Natural killer cell (primary cell): ENCODE measurements at regions not wholly inside any gene's neighbourhood (a gene's known extent, or its start where the extent isn't known, plus 50 kb on each side); places are given as distances from the start of the nearest gene placed in this dataset.

ENCODE experiments used
- ATAC-seq, 3 donors: fragments of 150-1000 bp in 2 of 3; fragments of 200-7000 bp in 1 of 3; cut with Tn5 transposase; 1 replicate in 1 of 3; 2 replicates in 2 of 3; pipeline ENCODE4 v1.10.0; 2021; ENCODE audit warnings: mild to moderate bottlenecking in 2 of 3, moderate library complexity in 2 of 3
- DNase-seq, 2 donors: peaks; one replicate each; pipeline versions ENCODE4 v3.0.0 to v3.0.0-alpha.2; 2013 to 2021; ENCODE audit warnings: mixed read lengths in 1 of 2
- H3K27ac ChIP-seq: one replicate; pipeline ENCODE4 v1.5.1; 2013; ENCODE audit warnings: mild to moderate bottlenecking, low read length
- H3K27me3 ChIP-seq: one replicate; pipeline ENCODE4 v1.6.1; 2013; ENCODE audit warnings: low read length; ENCODE audit not compliant: control insufficient read depth, insufficient read depth
- H3K36me3 ChIP-seq: one replicate; pipeline ENCODE4 v1.6.1; 2013; ENCODE audit warnings: low read length; ENCODE audit not compliant: control insufficient read depth, insufficient read depth
- H3K4me1 ChIP-seq: one replicate; pipeline ENCODE4 v1.6.1; 2013; ENCODE audit warnings: low read length; ENCODE audit not compliant: control insufficient read depth, insufficient read depth
- H3K4me3 ChIP-seq: one replicate; pipeline ENCODE4 v1.5.1; 2013; ENCODE audit warnings: low read length
- H3K9me3 ChIP-seq: one replicate; pipeline ENCODE4 v1.6.1; 2013; ENCODE audit warnings: low read length; ENCODE audit not compliant: control insufficient read depth, insufficient read depth
- H3K27ac Mint-ChIP-seq, 2 donors: one replicate each; pipeline ENCODE4 v1.8.0; 2022; ENCODE audit warnings: mild to moderate bottlenecking in 2 of 2, mixed read lengths in 2 of 2, moderate library complexity in 1 of 2
- H3K27me3 Mint-ChIP-seq, 2 donors: one replicate each; pipeline ENCODE4 v1.8.0; 2022; ENCODE audit warnings: low read depth in 2 of 2, mixed read lengths in 2 of 2
- H3K36me3 Mint-ChIP-seq: one replicate; pipeline ENCODE4 v1.8.0; 2022; ENCODE audit warnings: mixed read lengths
- H3K4me1 Mint-ChIP-seq, 2 donors: one replicate each; pipeline ENCODE4 v1.8.0; 2022; ENCODE audit warnings: mixed read lengths in 2 of 2
- H3K4me3 Mint-ChIP-seq: one replicate; pipeline ENCODE4 v1.8.0; 2022; ENCODE audit warnings: mild to moderate bottlenecking, moderate library complexity, mixed read lengths
- H3K9me3 Mint-ChIP-seq, 2 donors: one replicate each; pipeline ENCODE4 v1.8.0; 2022; ENCODE audit warnings: mixed read lengths in 2 of 2
- WGBS: methylation state at CpG from one replicate; pipeline ENCODE4 v1.1.7; 2013; ENCODE audit warnings: missing lambda C conversion rate; ENCODE audit not compliant: insufficient coverage; 5-methylcytosine and 5-hydroxymethylcytosine counted together
- intact Hi-C: fragments of 100-400 bp; cut with micrococcal nuclease; formaldehyde crosslinking; loops from one replicate; pipeline ENCODE4 v1.14.2; 2022
- TF ChIP-seq, protein P1 (sequence below): fragments of 200-600 bp; IDR thresholded peaks from one replicate; pipeline ENCODE4 v1.8.0; 2022; ENCODE audit warnings: antibody characterized with exemption

DNA sequence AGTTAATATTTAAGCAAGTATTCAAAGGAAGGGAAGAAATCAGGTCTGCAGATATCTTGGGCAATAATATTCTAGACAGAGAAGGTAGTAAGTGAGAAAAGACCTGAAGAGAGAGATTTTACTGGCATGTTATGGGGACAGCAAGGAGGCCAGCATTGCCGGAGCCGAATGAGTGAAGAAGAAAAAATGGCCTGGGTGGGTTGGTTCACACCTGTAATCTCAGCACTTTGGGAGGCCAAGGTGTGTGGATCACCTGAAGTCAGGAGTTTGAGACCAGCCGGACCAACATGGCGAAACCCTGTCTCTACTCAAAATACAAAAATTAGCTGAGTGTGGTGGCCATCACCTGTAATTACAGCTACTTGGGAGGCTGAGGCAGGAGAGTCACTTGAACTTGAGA, 164.7 kb downstream of the VGLL3 start:
- DNase-seq (no peak), ATAC-seq (no peak)
- Mint-ChIP-seq H3K9me3 (peaks cover 11 to 25% of the 10 kb centered on the region in 2 donors), H3K4me3 (no peak overlapping the region), H3K36me3 (no peaks in the 10 kb centered on the region), H3K27ac (no peak overlapping the region), H3K4me1 (no peaks in the 10 kb centered on the region), H3K27me3 (no peaks in the 10 kb centered on the region)
- H3K4me3 ChIP-seq = no peak overlapping the region
- no peaks in the 10 kb centered on the region for H3K4me1 ChIP-seq
- H3K36me3 ChIP-seq = no peaks in the 10 kb centered on the region
- no peaks in the 10 kb centered on the region for H3K27me3 ChIP-seq
- TF ChIP-seq, protein P1, sequence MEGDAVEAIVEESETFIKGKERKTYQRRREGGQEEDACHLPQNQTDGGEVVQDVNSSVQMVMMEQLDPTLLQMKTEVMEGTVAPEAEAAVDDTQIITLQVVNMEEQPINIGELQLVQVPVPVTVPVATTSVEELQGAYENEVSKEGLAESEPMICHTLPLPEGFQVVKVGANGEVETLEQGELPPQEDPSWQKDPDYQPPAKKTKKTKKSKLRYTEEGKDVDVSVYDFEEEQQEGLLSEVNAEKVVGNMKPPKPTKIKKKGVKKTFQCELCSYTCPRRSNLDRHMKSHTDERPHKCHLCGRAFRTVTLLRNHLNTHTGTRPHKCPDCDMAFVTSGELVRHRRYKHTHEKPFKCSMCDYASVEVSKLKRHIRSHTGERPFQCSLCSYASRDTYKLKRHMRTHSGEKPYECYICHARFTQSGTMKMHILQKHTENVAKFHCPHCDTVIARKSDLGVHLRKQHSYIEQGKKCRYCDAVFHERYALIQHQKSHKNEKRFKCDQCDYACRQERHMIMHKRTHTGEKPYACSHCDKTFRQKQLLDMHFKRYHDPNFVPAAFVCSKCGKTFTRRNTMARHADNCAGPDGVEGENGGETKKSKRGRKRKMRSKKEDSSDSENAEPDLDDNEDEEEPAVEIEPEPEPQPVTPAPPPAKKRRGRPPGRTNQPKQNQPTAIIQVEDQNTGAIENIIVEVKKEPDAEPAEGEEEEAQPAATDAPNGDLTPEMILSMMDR = no peak
- WGBS = 95% methylated on average over 4 of the region's 4 CpGs
- H3K9me3 ChIP-seq = no peaks in the 10 kb centered on the region
- no peak overlapping the region for H3K27ac ChIP-seq
- intact Hi-C loops = no loop called here

DNA sequence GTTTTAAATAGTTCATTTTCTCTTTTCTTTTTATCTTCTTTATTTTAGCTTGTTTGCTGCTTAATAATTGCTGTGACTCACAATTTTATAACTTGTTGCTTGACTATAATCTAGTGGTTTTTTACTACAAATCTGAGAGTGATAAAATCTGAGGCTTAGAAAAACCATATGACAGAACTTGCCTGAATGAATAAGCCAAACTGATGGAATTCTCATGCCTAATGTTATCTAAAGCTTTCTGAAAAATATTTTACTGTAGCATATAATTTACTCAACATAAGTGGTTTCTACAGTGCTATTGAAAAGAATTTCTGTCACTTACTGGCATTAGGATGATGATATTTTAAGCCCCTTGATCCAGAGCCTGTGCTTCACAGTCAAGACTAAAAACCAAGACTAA, 175.1 kb downstream of the VGLL3 start:
- no peaks in the 10 kb centered on the region for H3K4me1 Mint-ChIP-seq
- Histone ChIP-seq H3K36me3 (no peaks in the 10 kb centered on the region), H3K4me1 (no peaks in the 10 kb centered on the region), H3K27me3 (no peaks in the 10 kb centered on the region), H3K27ac (no peak overlapping the region), H3K4me3 (no peak overlapping the region), H3K9me3 (no peaks in the 10 kb centered on the region)
- ATAC-seq = no peak
- H3K4me3 Mint-ChIP-seq = no peak overlapping the region
- no peaks in the 10 kb centered on the region for H3K36me3 Mint-ChIP-seq
- no peaks in the 10 kb centered on the region for H3K27me3 Mint-ChIP-seq
- intact Hi-C loops = no loop called here
- TF ChIP-seq, protein P1 = no peak
- DNase-seq = no peak
- H3K9me3 Mint-ChIP-seq = peaks cover 6 to 9% of the 10 kb centered on the region in 2 donors
- no peak overlapping the region for H3K27ac Mint-ChIP-seq

DNA sequence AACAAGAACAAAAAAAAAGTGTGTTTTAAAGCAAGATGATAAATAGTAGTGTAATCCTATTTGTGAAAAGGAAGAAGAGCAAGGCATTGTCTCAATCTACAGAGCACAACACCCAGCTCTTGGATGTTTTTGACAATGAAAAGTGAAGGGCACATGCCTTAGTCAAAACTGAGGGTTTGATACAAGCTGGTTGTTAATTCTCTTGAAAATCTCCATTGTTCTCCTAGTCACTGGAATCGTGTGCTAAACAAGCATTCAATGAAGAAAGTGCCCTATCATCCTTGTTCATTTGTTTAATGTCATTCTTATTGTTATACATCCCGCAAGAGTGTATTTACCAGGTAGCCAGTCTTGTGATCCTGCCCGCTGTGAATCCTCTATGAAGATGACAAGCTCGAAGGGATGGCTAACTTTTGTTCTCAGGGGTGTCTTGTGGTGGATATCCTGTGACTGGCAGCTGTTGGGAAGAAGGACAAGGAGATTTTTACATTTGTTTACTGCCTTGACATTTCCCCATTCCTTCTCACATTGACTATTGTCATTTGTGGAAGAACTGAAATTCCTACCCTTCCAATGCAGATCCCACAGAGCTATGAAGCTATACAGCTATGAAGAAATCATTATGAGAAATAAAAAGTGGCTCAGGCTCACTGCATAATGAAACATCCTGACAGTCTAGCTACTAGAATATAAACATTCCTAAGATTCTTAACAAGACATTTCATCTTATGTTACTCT, 175.9 kb downstream of the VGLL3 start:
- no peaks in the 10 kb centered on the region for H3K27me3 ChIP-seq
- peaks cover 5 to 6% of the 10 kb centered on the region in 2 donors for H3K9me3 Mint-ChIP-seq
- intact Hi-C loops = no loop called here
- no peaks in the 10 kb centered on the region for H3K27me3 Mint-ChIP-seq
- H3K27ac Mint-ChIP-seq = no peak overlapping the region
- DNase-seq = no peak
- H3K36me3 Mint-ChIP-seq = no peaks in the 10 kb centered on the region
- H3K4me3 Mint-ChIP-seq = no peak overlapping the region
- no peaks in the 10 kb centered on the region for H3K4me1 ChIP-seq
- no peak overlapping the region for H3K4me3 ChIP-seq
- WGBS = 64% methylated on average over 4 of the region's 4 CpGs
- H3K36me3 ChIP-seq = no peaks in the 10 kb centered on the region
- no peak overlapping the region for H3K27ac ChIP-seq
- H3K9me3 ChIP-seq = no peaks in the 10 kb centered on the region
- no peaks in the 10 kb centered on the region for H3K4me1 Mint-ChIP-seq
- no peak for ATAC-seq
- TF ChIP-seq, protein P1 = no peak

DNA sequence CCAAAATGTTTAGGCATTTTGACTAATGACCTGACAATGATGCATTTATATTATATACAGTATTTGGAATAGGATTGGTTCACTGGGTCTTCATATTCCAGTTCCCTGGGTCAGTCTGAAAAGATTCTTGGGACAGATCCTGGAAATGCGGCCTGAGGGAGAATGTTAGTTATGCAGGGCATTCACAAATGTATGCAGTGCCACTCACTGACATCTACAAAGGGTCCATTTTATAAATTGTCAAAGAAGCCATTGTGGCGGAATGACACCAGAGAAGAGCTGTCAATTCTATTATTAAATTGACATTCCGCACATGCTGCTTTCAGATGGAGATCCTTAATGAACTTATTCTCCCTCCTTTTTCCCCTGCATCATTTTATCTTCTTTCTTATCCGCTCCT, 176.6 kb downstream of the VGLL3 start:
- Mint-ChIP-seq H3K9me3 (peaks cover 5 to 6% of the 10 kb centered on the region in 2 donors), H3K4me3 (no peak overlapping the region), H3K27ac (no peak overlapping the region), H3K36me3 (no peaks in the 10 kb centered on the region), H3K4me1 (no peaks in the 10 kb centered on the region), H3K27me3 (no peaks in the 10 kb centered on the region)
- no peak for ATAC-seq
- WGBS = 97% methylated on average over 4 of the region's 4 CpGs
- Histone ChIP-seq H3K4me3 (no peak overlapping the region), H3K27ac (no peak overlapping the region), H3K27me3 (no peaks in the 10 kb centered on the region), H3K4me1 (no peaks in the 10 kb centered on the region), H3K9me3 (no peaks in the 10 kb centered on the region), H3K36me3 (no peaks in the 10 kb centered on the region)
- intact Hi-C loops = no loop called here
- TF ChIP-seq, protein P1 = no peak
- DNase-seq = no peak
